CD4-positive, alpha-beta T cell treated with Interleukin-21 for 1 hour (primary cell): ENCODE measurements at regions not wholly inside any gene's neighbourhood (a gene's known extent, or its start where the extent isn't known, plus 50 kb on each side); places are given as distances from the start of the nearest gene placed in this dataset.
A peak's percentile ranks its signal among the peaks of the same experiment; 100 is the strongest.

Experiments
- DNase-seq: peaks from one replicate; pipeline ENCODE4 v3.0.0-alpha.2; 2020

DNA sequence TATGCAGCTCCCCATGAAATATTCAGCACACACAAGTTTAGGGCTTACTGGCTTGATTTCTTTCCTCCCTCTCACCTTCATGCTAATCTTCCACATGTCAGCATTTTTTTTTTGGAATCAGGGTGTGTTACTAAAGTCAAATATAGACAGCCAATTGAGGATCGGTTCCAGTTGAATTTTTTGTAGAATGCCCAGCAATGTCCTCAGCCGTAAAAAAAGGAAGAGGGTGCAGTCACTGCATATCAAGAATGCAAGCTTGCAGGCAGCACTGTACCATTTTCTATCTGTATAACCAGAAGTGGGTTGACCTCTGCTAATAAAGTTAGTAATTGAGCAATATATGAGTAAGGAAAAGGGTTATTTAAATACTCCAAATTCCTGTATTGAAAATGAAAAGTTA is 51.4 kb upstream of the CHMP2B start:
- no peak for DNase-seq

DNA sequence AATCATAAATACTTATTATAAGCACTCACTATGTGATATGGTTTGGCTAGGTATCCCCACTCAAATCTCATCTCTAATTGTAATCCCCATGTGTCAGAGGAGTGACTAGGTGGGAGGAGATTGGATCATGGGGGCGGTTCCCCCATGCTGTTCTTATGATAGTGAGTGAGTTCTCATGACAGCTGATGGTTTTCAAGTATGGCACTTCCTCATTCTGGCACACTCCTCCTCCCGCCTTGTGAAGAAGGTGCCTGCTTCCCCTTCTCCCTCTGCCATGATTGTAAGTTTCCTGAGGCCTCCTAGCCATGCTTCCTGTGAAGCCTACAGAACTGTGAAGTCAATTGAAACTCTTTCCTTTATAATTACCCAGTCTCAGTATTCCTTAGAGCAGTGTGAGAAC is 53.3 kb upstream of the CHMP2B start:
- DNase-seq, result no peak

DNA sequence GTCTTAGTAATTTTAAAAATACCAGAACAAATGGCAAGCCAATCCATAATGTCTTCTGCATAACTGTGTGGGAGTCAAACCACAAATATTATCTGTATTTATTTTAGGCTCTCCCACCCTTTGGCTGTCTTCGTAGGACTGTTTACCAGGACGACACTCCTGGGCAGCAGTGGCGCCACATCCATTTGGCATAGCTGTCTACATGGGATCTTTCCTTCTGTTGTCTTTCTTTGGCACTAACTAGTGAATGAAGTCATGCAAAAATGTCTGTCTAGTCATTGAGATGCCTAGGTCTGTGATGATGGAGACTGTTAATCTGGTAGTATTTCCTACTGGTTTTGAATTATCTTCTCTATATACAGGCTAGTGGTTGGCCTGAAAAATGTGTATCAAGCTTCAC is 54.0 kb upstream of the CHMP2B start:
- no peak for DNase-seq

GRCh38 chr3:87167628-87168456 is 59.3 kb upstream of the CHMP2B start:
- DNase-seq, result peak; percentile 44

DNA sequence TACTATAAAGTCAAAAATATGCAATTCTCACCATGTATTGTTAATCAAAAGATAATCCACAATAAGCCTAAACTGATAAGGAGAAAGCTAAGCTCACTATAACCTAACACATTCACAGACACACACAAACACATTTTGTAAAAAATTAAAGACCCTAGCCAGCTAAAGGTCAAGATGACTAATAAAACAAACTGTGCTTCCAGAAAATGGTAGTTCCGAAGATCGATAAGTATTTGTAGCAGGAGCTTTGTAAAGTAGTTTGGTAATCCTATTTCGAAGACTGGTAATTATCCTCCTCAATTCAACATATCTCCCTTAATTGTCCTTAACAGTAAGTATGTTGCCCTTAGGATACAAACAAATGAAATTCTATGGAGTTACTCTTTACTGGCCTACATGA is 62.9 kb upstream of the CHMP2B start:
- no peak for DNase-seq

DNA sequence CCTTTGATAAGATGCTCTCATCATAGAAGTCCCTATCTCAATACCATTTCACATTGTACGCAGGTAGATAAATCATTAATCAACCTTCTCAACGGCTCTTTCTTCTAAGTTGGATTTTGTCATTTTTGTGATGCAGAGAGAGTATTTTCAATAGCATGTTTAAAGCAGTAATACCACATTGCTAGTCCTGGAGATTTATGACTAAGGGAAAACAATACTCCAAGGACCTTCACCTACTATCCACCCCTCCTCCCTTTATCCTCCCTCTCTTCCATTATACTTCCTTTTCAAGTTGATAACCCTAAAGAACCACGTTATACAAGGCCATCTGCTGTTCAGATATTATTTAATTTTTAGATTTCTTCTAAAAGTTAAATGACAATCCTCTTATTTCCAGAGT is 65.3 kb upstream of the CHMP2B start:
- no peak for DNase-seq

DNA sequence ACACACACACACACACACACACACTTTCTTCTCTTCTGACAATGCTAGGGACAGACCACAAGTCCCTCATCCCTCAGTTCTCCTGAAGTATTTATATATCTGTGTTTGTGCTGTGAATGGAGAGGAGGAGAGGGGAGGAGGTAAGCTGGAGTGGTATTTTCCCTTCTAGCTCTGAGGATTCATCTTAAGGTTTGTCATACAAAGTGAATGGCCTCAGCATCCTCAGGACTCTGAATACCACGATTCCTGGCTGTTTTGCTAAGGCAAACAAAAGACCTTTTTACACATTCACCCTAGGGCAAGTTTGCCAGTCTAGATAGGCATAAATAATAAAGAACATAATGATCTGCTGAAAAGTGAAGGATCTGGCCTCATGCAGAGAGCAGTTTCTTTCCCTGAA is 65.7 kb upstream of the CHMP2B start:
- DNase-seq, result no peak

- DNase-seq, result no peak
Observed at GRCh38 chr3:87161013-87161412, 66.1 kb upstream of the CHMP2B start.

GRCh38 chr3:87158823-87159222 is 68.3 kb upstream of the CHMP2B start:
- DNase-seq, result no peak

DNA sequence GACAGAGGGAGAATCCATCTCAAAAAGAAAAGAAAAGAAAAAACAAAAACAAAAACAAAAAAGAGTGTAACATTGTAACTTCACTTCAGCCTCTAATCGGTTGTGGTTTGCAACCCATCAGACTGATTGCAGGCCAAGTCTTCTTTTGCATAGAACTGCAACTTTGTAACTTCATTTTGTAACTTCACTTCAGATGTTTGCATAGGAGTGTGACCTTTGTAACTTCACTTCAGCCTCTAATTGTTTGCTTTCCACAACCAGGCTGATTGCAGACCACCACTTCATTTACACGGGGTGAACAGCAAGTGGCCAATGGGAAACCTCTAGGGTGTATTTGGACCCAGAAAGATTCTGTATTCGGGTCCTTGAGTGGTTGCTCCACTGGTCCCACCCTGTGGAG is 79.1 kb upstream of the CHMP2B start:
- DNase-seq, result no peak

DNA sequence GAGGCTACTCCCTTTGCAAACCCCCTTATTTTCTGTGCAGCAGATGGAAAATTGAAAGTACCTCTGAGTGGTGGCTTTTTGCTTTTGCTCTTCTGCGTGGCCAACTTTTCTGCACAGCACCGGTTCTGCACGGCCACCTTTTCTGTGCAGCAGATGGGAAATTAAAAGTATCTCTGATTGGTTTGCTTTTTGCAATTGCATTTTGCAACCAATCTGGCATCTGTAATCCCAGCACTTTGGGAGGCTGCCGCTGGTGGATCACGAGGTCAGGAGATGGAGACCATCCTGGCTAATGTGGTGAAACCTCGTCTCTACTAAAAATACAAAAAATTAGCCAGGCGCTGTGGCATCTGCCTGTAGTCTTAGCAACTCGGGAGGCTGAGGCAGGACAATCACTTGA is 79.5 kb upstream of the CHMP2B start:
- no peak for DNase-seq

DNA sequence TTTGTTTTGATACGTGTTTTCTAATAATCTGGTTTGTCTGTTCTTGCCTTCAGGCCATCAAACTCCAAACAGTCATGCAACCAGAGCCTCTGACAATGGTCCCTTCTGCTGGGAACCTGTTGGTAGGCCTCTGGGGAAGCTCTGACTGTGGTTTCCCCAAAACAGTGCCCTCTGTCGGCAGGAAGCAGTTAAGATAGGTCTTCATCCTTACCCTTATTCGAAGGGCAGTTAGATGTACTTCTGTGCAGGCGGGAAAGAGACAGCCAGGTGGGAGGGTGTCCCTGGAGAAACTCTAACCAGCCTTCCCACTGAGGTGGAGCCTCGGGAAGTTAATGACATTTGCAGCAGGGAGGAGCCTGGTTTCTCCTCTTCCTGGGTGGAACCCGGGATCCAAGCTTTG is 81.6 kb upstream of the CHMP2B start:
- no peak for DNase-seq

GRCh38 chr3:87136066-87136596 is 91.0 kb upstream of the CHMP2B start:
- no peak for DNase-seq

DNA sequence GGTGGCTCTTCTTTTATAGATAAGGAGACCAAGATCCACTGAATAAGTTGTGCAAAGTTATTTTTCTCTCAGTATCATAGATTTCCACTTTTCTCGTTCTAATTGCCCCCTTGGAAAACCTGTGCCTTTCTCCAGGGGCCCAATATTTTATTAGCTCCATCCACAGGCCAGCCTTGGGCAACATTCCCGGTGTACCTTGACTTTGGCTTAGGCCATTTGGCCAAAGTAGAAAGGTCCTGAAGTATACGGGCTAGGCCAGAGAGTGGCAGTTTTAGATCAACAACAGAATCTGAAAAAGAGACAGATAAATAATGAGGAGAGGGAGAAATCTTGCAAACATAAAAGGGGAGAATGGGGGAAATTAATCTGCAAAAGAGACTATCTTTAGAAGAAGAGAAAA is 91.7 kb upstream of the CHMP2B start:
- no peak for DNase-seq

DNA sequence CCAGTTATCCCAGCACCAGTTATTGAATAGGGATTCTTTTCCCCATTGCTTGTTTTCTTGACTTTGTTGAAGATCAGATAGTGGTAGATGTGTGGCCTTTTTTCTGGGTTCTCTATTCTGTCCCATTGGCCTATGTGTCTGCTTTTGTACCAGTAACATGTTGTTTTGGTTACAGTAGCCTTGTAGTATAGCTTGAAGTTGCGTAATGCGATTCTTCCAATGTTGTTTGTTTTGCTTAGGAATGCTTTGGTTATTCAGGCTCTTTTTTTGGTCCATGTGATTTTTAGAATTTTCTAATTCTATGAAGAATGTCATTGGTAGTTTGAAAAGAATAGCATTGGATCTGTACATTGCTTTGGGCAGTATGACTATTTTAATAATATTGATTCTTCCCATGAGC is 94.3 kb upstream of the CHMP2B start:
- no peak for DNase-seq

DNA sequence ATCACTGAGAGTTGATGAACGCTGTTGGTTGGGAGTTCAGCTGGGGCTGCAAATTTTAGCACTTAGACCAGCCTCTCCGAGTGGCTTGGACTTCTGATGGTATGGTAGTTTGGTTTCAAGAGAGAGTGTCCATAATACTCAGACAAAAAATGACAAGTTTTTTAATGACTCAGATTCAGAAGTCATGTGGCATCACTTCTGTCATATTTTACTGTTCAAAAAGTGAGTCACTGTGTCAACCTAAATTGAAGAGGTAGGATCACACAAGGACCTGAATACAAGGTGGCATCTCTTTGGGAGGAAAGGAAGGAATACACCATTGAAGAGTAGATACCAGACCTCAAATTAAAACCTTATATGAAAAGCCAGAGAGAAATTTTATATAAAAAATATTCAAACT is 99.1 kb upstream of the CHMP2B start:
- no peak for DNase-seq

GRCh38 chr3:87127281-87127680 is 99.8 kb upstream of the CHMP2B start:
- DNase-seq, result no peak

DNA sequence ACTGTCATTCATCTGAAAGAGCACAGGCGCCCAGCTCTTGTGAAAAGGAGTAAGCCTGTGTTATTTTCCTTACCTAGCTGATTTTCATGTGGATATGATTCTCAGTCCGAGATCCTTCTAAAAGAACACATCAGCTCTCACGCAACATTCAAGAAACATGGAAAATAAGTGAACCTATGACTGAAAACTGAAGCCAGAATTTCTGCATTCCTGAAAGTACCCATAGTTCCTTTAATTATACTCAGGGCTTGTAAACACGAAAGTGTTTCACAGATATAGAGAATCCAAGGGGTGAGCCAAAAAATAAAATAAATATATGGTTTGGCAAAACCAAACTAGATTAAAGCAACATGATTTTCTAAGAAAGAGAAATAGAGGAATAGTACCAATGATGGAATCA is 100.8 kb upstream of the CHMP2B start:
- DNase-seq, result no peak

DNA sequence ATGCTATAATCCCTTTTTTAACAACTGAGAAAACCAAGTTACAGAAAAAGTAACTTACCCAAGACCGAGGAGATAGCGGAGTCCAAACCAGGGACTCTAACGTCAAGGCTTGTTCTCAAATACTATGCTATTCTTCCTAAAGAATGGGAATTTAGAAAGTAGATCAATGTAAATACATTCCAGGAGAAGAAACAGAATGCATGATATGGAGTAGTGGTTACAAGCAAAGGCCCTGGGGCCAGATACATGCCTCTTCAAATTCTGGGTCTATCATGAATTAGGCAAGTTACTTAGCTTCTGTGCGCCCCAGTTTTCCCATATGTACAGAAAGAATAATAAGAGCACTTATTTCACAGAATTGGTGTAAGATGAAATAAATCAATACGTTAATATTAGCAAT is 102.0 kb upstream of the CHMP2B start:
- no peak for DNase-seq

GRCh38 chr3:87122766-87123165 is 104.3 kb upstream of the CHMP2B start:
- no peak for DNase-seq

DNA sequence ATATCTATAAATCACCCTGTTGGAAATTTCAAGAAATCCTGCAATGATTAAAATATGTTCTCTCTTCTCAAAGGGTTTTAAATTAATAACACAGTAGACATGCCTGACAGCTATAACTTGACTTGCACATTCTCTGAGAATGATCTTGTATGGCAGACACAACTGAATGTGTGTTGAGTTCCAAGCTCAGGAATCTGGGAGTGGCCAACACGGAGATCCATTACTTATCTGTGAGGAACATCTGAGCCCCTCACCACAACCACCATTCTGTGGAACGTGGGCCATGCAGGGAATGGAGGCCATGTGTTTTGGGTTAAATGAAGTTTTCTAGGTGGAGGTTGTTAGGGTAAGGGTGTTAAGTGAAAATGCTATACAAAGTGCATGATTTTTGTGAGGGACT is 105.3 kb upstream of the CHMP2B start:
- no peak for DNase-seq

DNA sequence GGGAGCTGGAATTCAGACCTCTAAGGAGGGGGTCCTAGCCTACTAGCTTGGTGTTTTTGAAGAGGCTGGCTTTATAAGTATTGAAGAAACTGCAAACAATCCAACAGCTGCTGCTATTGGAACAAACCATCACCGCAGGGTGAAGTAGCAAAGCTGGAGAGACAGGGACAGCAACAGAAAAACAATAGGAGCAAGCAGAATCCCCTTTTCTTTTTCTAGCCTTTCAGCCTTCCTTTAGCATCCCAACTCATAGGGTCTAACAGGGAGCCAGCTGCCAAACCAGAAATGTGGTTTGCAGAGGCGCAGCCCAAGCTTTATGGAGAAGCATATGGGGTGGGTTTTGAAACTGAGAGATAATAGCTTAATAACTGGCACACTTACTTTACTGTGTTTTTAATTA is 106.2 kb upstream of the CHMP2B start:
- no peak for DNase-seq

- DNase-seq, result no peak
Observed at GRCh38 chr3:87120236-87120635, 106.9 kb upstream of the CHMP2B start.

GRCh38 chr3:87109465-87109864 is 117.6 kb upstream of the CHMP2B start:
- DNase-seq, result no peak
